Skin of body (tissue), 1 donor: ENCODE measurements at regions not wholly inside any gene's neighbourhood (a gene's known extent, or its start where the extent isn't known, plus 50 kb on each side); places are given as distances from the start of the nearest gene placed in this dataset.

Source experiments
- DNase-seq: peaks from one replicate; lab custom pipeline; 2025; lab: John Stamatoyannopoulos, UW

DNA sequence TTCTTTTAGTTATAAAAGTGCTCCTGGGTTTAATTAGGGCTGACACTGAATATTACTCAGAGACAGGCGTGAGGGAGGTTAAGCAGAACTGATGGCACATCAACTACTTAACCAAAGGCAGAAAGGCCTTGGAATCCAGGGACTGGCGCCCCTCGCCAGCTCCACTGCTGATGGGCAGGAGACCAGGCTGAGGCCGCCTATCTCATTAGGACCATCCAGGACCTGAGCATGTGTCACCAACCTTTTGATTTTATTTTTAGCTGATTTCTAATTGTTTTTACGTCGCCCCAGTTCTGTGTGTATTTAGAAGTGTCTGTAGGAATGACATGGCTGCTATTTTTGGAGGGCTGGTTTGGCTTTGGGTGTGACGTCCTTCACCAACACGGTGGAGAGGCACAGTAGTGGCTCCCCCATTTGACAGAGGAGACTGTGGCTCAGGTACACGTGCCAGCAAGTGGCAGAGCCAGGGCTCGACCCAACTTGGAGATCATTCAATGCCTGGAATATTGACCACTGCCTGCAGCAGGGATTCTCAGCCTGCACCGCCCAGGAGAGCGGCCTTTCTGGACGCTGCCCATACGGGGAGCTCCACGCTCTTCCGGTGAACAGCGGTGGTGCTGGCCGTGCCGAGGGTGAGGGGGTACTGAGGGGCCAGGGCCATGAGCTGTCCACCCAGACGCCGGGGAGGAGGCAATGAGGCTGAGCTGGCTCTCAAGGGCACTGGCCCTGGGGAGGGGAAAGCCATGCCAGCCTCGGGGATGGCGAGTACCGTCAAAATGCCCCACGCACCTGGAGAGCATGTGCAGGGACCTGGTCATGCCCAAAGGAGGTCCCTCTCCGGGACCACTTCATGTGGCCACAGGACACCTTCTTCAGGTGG, 205.7 kb downstream of the ASB1 start:
- no peak for DNase-seq

DNA sequence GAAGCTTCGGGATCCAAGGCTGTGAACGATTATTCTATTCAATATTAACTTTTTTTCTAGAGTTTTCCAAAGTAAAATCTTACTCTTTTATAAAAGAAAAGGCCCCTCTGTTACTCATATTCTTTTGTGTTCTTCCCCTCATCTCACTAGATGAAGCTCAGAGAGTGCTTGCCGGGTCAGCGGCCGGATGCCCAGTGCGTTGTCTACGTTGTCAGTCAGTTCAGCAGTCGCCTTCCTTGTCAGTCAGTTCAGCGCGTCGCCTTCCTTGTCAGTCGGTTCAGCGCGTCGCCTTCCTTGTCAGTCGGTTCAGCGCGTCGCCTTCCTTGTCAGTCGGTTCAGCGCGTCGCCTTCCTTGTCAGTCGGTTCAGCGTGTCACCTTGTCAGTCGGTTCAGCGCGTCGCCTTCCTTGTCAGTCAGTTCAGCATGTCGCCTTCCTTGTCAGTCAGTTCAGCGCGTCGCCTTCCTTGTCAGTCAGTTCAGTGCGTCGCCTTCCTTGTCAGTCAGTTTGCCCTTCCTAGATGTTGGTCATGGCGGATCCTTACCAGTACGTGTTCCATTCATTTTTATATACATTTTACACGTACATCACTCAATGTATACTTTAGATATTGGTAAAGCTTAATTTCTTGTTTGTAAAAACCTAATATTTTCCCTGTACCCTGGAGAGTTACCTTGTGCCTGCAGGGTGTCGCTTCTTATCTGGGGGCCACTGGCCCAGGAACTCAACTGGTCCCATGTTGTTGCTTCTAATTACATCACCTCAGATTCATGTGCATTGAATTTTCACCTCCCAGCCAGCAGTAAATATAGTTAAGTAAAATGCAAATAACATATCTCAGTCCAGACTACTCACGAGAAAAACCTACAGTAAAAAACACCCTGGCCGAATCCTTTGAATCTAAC, 206.9 kb downstream of the ASB1 start:
- DNase-seq: no peak

DNA sequence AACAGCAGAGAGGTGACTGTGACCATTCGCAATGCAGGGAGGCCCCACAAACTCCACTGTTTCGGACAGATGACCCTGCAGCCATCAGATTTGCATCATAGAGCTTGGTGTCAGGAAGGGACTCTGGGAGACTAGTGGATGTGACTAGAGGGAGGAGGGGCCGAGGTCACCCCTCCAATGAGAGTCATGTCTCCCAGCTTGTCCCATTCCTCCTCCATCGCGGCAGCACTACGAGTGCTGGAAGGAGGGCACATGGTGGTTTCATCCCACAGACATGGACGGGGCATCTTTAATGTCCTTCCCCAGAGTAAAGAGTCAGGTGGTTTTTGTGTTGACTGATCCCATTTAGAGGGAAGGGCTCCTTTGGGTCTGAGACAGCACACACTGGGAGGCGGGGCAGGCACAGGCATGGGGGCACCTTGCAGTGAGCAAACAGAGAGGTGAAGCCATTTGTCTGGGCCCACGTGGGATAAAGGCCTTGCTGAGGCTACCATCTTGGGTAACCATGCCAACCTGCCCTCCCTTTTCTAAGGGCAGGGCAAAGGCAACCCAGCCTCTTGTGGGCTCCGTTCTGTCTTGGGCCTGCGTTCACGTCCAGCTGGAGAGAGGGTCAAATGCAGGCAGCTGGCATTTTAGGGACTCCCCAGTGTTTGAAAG, 208.1 kb downstream of the ASB1 start:
- no peak for DNase-seq

DNA sequence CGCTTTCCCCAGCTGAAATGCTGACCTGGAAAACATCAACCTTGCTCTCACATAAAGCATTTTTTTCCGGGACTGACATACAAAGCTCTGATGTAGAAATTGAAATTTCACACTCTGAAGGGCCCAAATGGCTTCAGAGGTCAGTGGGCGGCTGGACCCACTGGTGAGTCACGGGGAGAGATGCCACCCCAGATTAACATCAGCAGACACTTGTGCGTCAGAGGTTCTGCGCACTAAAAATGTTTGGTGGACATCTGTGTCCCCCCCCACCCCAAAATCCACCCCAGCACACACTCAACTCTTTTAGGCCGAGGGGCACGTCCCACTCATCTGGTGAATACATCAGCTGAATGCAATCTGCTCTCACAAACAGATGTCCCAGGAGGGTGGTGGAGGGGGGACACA, 208.9 kb downstream of the ASB1 start:
- DNase-seq: peak; percentile 69

DNA sequence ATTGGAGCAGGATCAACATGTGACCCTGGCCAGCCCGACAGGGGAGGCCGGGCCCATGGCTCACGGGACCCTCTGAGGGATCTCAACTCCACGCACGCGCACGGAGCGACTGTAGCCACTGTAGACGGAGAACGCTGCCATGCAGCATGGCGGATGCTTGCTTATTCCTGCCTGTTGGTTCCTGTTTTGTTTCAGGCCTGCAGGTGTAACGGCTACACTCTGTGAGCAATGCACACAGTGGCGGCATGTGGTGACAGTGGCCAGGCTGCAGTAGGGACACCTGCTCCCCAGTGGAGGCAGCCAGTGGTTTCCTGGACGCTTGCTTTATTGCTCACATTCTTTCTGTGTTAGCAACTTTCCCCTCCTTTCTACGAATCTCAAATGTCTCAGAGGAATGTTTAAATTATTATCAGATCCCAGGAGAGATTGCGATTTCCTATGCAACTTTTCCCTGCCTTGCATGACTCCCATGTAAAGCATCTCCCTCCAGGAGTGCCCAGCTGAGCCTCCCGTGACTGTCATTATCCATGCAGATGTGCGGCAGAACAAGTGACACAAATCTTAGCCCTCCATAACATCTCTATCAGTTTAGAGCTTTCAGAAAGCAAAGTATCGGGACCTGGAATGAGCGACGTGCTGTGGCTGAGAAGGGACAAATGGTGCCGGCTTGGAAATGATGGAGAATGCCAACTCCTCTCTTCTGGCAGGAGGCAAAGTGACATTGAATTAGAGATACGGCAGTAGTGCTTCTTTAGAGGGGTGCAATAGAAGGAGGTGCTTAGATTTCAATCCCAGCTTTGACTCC, 209.7 kb downstream of the ASB1 start:
- peak; percentile 67 for DNase-seq

DNA sequence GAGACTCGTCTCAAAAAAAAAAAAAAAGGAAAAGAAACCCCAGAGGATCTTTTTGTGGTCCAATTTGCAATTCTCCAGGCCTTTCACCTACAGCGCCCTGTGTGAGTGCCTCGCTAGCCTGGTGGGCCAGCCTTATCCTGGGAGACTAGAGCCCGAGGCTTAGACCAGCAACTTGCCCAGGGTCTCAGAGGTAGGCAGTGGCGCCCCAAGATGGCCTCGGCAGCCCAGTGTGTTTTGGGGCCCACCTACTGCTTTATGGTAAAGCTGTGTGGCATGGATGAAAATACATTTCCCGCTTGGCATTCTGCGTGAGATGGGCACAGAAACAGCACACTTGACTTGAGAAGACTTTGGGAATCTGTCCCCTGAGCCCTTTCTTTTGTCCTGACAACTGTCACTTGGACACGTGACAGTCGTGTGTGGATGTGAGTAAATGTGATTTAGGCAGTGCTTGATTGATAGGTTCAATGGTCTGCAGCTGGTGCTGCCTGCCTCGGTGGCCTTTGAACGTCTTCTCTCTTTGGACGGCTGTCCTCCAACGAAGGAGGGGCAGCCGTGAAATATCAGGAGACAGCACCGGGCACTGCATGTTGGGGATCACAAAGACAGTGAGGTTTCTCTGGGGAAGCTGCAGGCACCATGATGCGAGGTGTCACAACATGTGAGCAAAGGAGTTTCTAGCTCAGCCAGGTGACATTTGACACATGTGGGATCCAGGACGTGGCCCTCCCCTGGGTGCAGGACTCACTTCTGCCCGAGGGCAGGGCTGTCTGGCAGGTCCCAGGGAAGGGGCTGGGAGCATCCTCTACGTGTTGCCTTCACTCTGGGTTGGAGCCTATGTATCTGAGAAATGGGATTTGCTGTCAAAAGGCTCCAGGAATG, 209.5 kb upstream of the TWIST2 start:
- no peak for DNase-seq

DNA sequence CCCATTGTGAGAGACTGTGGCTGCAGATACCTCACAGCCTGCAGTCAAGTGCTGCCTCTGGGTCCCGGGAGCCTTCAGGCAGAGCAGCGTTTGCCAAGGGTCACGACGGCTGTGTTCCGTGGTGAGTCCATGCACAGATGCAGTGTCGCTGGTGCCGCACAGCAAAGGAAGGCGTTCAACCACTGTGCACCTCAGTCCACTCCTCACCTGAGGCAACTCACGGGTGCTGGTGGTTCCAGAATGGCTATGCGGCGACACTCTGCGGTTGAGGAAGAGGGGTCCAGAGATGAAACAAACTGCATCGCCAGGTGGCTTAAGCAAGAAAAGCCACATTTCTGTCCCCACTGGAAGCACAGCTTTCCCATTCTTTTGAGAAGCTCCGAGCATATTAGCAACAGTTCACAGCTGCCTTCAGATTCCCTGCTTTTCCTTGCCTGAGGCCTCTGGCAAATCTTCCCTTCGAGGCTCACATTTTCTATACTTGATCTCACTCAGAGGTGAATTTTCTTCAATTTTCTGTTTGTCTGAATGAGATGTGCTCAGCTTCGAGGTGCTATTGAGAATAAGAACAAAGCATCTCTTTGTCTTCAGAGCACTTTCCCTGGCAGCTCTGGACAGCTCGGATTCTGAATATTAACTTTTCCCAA, 208.8 kb upstream of the TWIST2 start:
- no peak for DNase-seq

DNA sequence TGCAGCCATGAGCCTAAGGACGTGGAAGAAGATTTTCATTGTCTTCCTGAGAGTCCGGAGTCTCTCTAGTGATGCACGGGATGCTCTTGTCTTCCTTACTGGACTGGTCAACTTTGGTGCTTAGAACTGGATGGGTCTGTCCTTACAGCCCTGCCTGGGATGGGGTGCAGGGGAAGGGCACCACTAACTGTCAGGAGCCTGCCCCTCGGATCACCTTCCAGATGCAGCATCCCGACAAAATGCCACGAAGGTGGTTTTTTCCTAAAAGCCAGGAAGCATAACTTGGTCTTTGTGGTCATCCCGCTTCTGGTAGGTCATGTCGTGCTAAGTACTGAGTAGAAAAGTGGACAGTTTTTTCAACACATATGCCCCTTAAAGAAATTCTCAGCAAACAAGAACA, 207.4 kb upstream of the TWIST2 start:
- DNase-seq: no peak

DNA sequence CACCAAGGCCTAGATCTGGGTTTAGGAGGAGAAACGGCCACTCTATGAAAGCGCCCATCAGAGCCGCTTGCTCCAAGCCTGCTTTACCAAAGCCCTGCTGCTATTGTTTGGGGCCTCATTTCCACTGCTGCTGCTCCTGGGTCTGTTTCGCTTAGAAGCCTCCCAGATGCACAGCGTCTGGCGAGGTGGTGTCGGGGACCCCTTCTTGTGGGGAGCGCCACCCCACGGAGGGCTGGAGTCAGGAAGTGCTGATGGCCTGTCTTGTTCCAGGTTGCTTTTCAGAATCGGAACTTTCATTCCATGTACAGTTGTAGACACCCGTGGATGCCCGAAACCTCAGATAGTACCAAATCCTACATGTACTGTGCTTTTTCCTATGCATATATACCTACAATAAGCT, 204.9 kb upstream of the TWIST2 start:
- no peak for DNase-seq

DNA sequence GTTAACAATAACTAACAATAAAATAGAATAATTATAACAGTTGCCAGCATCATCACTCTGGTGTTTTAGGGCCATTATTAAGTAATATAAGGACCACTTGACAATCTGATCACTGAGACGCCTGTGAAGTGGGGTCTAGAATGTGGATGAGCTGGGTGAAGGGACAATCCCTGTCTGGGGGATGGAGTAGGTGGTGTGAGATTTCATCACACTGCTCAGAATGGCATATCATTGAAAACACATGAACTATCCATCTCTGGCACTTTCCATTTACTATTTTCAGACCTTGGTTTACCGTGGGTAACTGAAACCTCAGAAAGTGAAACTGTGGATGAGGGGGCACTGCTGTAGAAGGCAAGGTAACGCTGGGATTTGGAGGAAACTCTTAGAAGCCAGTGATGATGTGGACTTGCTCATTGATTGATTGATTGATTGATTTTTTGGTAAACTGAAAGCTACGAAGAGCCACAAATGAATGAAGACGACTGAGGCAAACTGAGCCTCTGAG, 204.4 kb upstream of the TWIST2 start:
- DNase-seq: no peak

DNA sequence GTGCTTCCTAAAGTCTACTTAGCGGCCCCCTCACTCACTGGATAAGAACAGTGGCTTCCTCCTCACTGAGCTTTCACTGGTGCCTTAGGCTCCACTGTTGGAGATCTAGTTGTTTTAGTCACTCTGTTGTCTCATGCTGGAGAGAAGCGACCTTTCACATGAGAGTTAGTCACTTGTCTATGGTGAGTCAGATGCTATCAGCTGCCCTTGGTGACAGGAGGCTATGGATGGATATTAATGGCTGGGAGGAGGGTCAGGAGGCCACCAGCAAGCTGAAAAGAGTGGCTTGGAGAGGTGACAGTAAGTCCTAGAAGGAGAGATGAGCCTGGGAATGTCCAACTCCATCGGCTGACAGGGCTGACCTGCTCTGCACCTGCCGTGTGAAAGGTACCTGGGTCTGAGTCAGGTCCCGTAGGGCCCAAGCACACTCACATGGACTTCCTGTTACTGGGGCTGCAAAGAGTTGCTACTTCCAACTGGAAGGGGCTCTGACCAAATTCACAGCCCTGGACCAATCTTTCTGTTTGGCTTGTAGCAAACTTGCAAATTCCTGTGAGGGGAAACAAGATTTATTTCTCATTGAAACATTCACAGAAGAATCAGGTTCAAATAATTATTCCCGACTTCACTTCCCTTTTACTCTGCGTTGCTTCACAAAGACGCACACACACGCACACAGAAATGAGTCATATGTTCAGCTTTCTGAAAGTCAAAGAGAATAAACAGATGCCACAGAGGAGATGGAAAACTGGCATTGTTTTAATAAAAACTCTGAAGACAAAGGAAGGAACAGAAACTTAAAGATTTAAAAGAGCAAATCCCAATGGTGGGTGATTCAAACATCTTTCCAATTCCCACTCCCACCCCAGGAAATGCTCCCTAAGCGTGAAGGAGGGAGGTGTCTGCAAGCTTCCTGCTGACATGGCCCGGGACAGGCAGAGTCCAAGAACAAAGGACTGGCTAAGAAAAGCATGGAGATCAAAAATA, 203.5 kb upstream of the TWIST2 start:
- DNase-seq: peak; percentile 91

DNA sequence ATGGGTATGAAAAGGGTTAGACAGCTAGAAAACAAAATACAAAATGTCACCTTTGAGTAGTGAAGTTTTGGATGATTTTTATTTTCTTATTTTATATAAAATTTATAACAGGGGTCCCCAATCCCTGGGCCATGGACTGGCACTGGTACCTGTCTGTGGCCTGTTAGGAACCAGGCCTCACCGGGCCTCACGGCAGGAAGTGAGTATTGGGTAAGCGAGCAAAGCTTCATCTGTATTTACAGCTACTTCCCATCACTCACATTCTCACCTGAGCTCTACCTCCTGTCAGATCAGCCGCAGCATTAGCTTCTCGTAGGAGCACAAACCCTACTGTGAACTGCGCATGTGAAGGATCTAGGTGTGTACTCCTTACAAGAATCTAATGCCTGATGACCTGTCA, 202.8 kb upstream of the TWIST2 start:
- no peak for DNase-seq

DNA sequence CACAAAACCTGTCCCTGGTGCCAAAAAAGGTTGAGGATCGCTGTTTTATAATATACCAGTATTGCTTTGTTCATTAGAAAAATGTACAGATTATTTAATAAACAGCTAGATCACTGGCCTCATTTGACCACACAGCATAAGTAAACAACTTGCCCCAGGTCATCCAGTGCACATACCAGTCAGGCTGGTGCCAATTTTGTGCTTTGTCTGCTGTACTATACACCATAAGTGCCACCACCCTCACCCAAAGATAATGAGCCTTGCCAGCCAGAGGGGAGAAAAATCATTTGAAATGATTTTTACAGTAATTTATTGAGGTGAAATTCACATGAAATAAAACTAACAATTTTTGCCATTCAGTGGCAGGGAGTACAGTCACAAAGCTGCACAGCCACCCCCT, 202.2 kb upstream of the TWIST2 start:
- DNase-seq: no peak

DNA sequence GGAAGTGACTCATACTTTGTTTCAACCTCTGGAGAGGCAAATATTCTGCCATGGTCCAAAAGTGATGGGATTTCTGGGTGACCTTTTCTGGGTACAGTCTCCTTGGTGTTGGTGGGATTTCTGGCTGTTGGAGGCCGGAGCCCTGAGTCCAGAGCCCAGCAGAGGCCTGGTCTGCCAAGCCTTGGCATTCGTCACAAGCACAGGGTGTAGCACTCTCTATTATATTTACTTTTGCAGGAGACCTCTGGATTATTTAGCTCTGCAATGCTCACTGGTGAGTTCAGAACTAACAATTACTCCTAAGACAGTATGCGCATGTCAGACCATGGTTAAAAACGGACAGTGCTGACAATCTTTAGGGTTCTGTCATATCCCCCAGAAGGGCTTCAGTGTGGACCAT, 201.6 kb upstream of the TWIST2 start:
- no peak for DNase-seq

DNA sequence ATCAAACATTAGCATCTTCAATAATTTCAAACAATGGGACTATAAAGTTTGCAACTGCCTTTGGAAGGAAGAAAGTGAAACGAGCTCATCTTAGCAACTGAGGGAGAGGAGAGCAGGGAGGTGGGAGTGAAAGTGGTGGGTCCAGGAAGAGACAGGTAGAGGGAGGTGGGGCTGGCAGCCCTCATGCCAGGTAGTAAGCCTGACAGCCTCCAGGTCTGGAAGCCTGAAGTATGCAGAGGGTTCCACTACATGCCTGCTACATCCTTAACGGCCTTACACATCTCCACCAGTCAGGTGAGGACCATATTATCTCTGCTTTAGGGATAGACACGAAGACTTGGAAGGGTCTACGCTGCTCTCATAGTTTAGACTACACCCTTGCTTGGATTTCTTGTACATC, 201.1 kb upstream of the TWIST2 start:
- no peak for DNase-seq

DNA sequence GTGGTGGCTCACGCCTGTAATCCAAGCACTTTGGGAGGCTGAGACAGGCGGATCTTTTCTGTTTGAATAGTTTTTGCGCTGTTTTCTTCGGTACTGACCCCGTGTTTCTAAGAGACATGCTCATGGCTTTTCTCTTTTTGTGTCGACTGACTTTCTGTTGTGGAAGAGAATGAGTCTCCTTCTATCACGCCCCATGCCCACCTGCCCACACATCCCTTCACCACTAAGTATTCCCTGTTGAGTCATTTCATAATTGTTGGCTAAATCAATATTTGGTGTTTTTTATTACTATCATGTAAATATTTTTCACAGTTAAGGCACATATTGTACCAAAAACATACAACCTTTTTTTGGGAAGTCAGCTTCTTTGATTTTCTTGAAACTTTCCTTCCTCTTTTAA, 198.8 kb upstream of the TWIST2 start:
- no peak for DNase-seq

DNA sequence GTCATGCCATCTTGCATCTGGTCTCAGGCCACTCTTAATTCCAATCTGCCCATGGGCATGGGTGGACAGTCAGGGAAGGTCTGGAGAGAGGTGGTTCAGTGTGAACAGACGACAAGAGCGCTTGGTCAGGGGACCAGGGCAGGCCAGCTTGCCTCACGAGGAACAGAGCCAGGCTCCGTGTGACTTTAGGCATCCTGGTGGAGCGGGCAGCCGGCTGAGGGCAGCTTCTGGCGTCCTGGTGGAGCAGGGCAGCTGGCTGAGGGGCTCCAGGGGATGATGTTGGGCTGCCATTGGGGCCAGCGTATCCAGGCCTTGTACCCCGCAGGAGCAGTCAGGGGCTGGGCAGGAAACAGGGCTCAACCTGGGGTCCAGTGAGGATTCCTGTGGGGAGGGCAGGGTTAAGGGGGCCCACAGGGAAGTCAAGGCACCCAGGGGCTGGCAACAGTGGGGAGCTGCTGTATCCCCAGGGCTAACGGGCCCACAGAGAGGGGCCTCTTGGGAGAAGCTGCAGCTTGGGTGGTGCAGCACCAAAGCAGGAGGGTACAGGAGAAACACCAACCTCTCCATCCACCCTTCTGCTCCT, 197.9 kb upstream of the TWIST2 start:
- no peak for DNase-seq

DNA sequence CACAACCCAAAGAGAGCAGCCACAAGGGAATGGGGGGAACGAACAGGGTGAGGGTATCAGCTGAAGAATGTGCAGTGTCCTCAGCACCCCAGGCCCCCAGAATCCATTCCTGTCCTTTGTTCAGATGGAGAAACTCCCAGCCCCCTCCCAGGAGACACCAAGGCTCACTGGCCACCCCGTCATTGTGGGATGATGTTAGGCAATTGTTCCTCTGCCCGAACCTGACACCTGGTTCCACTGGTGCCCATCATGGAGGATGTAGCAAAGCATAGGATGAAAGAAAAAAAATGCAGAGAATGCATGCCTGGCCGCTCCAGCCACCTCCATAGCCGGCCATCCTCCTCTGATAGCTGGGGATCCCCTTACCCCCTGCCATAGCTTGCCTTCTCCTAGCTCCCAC, 197.3 kb upstream of the TWIST2 start:
- no peak for DNase-seq
